H1 (cell line): ENCODE measurements at regions not wholly inside any gene's neighbourhood (a gene's known extent, or its start where the extent isn't known, plus 50 kb on each side); places are given as distances from the start of the nearest gene placed in this dataset.

Experiments
- BCL11A ChIP-seq, 2 experiments: IDR thresholded peaks; one replicate each; pipeline ENCODE4 v1.6.1; 2011; ENCODE audit warnings: low read depth in 2 of 2, low read length in 2 of 2, mild to moderate bottlenecking in 2 of 2
- CTCF ChIP-seq, 3 experiments: IDR thresholded peaks; 1 replicate in 2 of 3; 2 replicates in 1 of 3; pipeline versions ENCODE4 v1.5.1 to v1.6.1; 2011; ENCODE audit warnings: low read length in 3 of 3, mild to moderate bottlenecking in 3 of 3, inconsistent platforms in 2 of 3, low read depth in 1 of 3, moderate library complexity in 1 of 3; ENCODE audit not compliant: insufficient read depth in 1 of 3; ENCODE audit errors: control extremely low read depth in 1 of 3
- EZH2 ChIP-seq: fragments of 200-600 bp; sonication (generic); IDR thresholded peaks from 2 replicates; pipeline ENCODE4 v1.7.1; 2012; ENCODE audit warnings: low read depth, mild to moderate bottlenecking, moderate library complexity, low read length, inconsistent platforms; ENCODE audit not compliant: severe bottlenecking
- JUN ChIP-seq: IDR thresholded peaks from 2 replicates; pipeline ENCODE4 v1.6.1; 2011; ENCODE audit warnings: low read depth, mild to moderate bottlenecking, improper control_type of control experiment, low read length
- KDM1A ChIP-seq: fragments of 200-600, 300-600 bp; sonication (generic); IDR thresholded peaks from 2 replicates; pipeline ENCODE4 v1.7.1; 2016; ENCODE audit warnings: mild to moderate bottlenecking, low read length, borderline replicate concordance
- POLR2A ChIP-seq, 2 experiments: IDR thresholded peaks; 1 replicate in 1 of 2; 2 replicates in 1 of 2; pipeline ENCODE4 v1.6.1; 2011; ENCODE audit warnings: low read depth in 2 of 2, low read length in 2 of 2, mild to moderate bottlenecking in 2 of 2; ENCODE audit errors: control extremely low read depth in 1 of 2
- POLR2AphosphoS5 ChIP-seq: IDR thresholded peaks from 2 replicates; pipeline ENCODE4 v1.6.1; 2011; ENCODE audit warnings: low read depth, low read length
- POU5F1 ChIP-seq: IDR thresholded peaks from 2 replicates; pipeline ENCODE4 v1.6.1; 2011; ENCODE audit warnings: low read depth, mild to moderate bottlenecking, low read length, moderate library complexity
- RFX5 ChIP-seq: IDR thresholded peaks from 2 replicates; pipeline ENCODE4 v1.6.1; 2011; ENCODE audit warnings: low read depth, low read length, improper control_type of control experiment, borderline replicate concordance
- TCF12 ChIP-seq: IDR thresholded peaks from 2 replicates; pipeline ENCODE4 v1.6.1; 2011; ENCODE audit warnings: low read depth, mild to moderate bottlenecking, low read length

- TF ChIP-seq RFX5 (no peak), POLR2A (IDR thresholded peaks at IDR 0.05; ENCODE audit: control extremely low read depth in 1 of 2, low read depth in 2 of 2, low read length in 2 of 2) (no peak), KDM1A (no peak), JUN (no peak), EZH2 (no peak), POU5F1 (no peak), POLR2AphosphoS5 (no peak), CTCF (IDR thresholded peaks at IDR 0.05; ENCODE audit: control extremely low read depth in 1 of 3, insufficient read depth in 1 of 3, low read depth in 1 of 3, low read length in 3 of 3) (no peak), TCF12 (no peak), BCL11A (IDR thresholded peaks at IDR 0.05; ENCODE audit: low read depth in 2 of 2, low read length in 2 of 2) (no peak)
These were observed 81.3 kb upstream of the SIRPA start for GRCh38 chr20:1813674-1814635.
